K562 (cell line): ENCODE measurements at regions not wholly inside any gene's neighbourhood (a gene's known extent, or its start where the extent isn't known, plus 50 kb on each side); places are given as distances from the start of the nearest gene placed in this dataset.

Experiments
- ATAC-seq: fragments of 200-7000 bp; cut with Tn5 transposase; 3 replicates; pipeline ENCODE4 v1.9.1; 2020; ENCODE audit warnings: moderate library complexity
- BruUV-seq: library from RNA; stranded (reverse); fragments of 400-500 nt; replicated peaks from 2 replicates; lab custom pipeline; 2021; lab: Mats Ljungman, UMichigan
- CTCF ChIA-PET: fragments of 300-600 bp; formaldehyde crosslinking; extraction: SDS; loops from one replicate; lab custom pipeline; 2021; ENCODE audit warnings: low intra/inter-chr PET ratio; lab: Yijun Ruan, JAX
- POLR2A ChIA-PET: fragments of 300-600, 350-650 bp; sonication (Branson Sonifier 250); formaldehyde crosslinking; extraction: SDS; loops from one replicate; lab custom pipeline; 2021; ENCODE audit warnings: antibody characterized with exemption, inconsistent platforms; lab: Yijun Ruan, JAX
- DNase-seq, 4 experiments: peaks; one replicate each; pipeline versions ENCODE4 v3.0.0 to v3.0.0-alpha.2; 2011 to 2018; ENCODE audit warnings: low spot score in 3 of 4, mixed read lengths in 3 of 4; ENCODE audit errors: extremely low read depth in 1 of 4
- FAIRE-seq: peaks from 2 replicates; lab custom pipeline; 2011; peaks lifted over from hg19 to GRCh38; lab: Jason Lieb, UNC
- H2AFZ ChIP-seq: 2 replicates; pipeline ENCODE4 v1.6.0; 2011; ENCODE audit warnings: low read depth, low read length, control low read depth, inconsistent platforms
- H3K27ac ChIP-seq: fragments of 200-600 bp; 3 replicates; pipeline ENCODE4 v1.8.0; 2011; ENCODE audit warnings: low read depth, mild to moderate bottlenecking, control low read depth, inconsistent platforms, low read length, moderate library complexity, mixed read lengths; ENCODE audit errors: extremely low read depth
- H3K27me3 ChIP-seq, 2 experiments: fragments of 300-600 bp in 1 of 2; 2 replicates in 1 of 2; 3 replicates in 1 of 2; pipeline versions ENCODE4 v1.6.0 to v1.8.0; 2011; ENCODE audit warnings: inconsistent platforms in 2 of 2, low read length in 2 of 2, mild to moderate bottlenecking in 1 of 2, mixed read lengths in 1 of 2, moderate library complexity in 1 of 2; ENCODE audit not compliant: control insufficient read depth in 2 of 2, insufficient read depth in 2 of 2
- H3K36me3 ChIP-seq: fragments of 300-600 bp; 3 replicates; pipeline ENCODE4 v1.8.0; 2011; ENCODE audit warnings: mild to moderate bottlenecking, low read length, inconsistent platforms; ENCODE audit not compliant: control insufficient read depth, insufficient read depth
- H3K4me1 ChIP-seq, 2 experiments: fragments of 200-600 bp in 1 of 2; replicated peaks in 1 of 2; 2 replicates in 1 of 2; 3 replicates in 1 of 2; pipeline versions ENCODE4 v1.5.1 to v1.8.0; 2011; ENCODE audit warnings: inconsistent platforms in 2 of 2, low read length in 2 of 2, mild to moderate bottlenecking in 1 of 2, mixed read lengths in 1 of 2, moderate library complexity in 1 of 2; ENCODE audit not compliant: control insufficient read depth in 2 of 2, insufficient read depth in 2 of 2
- H3K4me2 ChIP-seq: 2 replicates; pipeline ENCODE4 v1.6.1; 2011; ENCODE audit warnings: low read length, control low read depth, inconsistent platforms, mixed read lengths; ENCODE audit not compliant: insufficient read depth
- H3K4me3 ChIP-seq: fragments of 200-600 bp; sonication (generic), shearing (Covaris generic); 2 replicates; pipeline ENCODE4 v1.5.1; 2016; ENCODE audit warnings: control low read depth, inconsistent platforms
- H3K79me2 ChIP-seq: fragments of 200-600 bp; 3 replicates; pipeline ENCODE4 v1.8.0; 2011; ENCODE audit warnings: low read length, inconsistent platforms; ENCODE audit not compliant: control insufficient read depth, insufficient read depth
- H3K9ac ChIP-seq, 2 experiments: 2 replicates each; pipeline versions ENCODE4 v1.6.0 to v1.6.1; 2011; ENCODE audit warnings: low read depth in 2 of 2, low read length in 2 of 2, control low read depth in 1 of 2, inconsistent platforms in 1 of 2, mild to moderate bottlenecking in 1 of 2, mixed read lengths in 1 of 2; ENCODE audit not compliant: insufficient read depth in 1 of 2
- H3K9me1 ChIP-seq: one replicate; pipeline ENCODE4 v1.6.0; 2011; ENCODE audit warnings: inconsistent platforms, mild to moderate bottlenecking, low read length, moderate library complexity; ENCODE audit not compliant: control insufficient read depth, insufficient read depth
- H3K9me3 ChIP-seq: replicated peaks from 2 replicates; pipeline ENCODE4 v1.5.1; 2011; ENCODE audit warnings: low read depth, low read length, inconsistent platforms; ENCODE audit not compliant: control insufficient read depth, insufficient read depth
- H4K20me1 ChIP-seq: replicated peaks from 2 replicates; pipeline ENCODE4 v1.6.1; 2011; ENCODE audit warnings: low read length, inconsistent platforms, mixed read lengths; ENCODE audit not compliant: control insufficient read depth, insufficient read depth
- CLOCK ChIP-seq: fragments of 250-450 bp; sonication (Bioruptor Pico); IDR thresholded peaks from 2 replicates; pipeline ENCODE4 v1.4.0; 2020; ENCODE audit warnings: mild to moderate bottlenecking, moderate library complexity, borderline replicate concordance
- CSDE1 ChIP-seq, 2 experiments: fragments of 450-650 bp; IDR thresholded peaks; 2 replicates each; pipeline ENCODE4 v1.6.1; 2016; ENCODE audit warnings: mild to moderate bottlenecking in 1 of 2
- HSF4 ChIP-seq: fragments of 250-450 bp; sonication (Bioruptor Pico); IDR thresholded peaks from 2 replicates; pipeline ENCODE4 v2.1.2; 2022; ENCODE audit warnings: mild to moderate bottlenecking, moderate library complexity, borderline replicate concordance
- ILF3 ChIP-seq: fragments of 450-650 bp; IDR thresholded peaks from 2 replicates; pipeline ENCODE4 v1.6.1; 2018; ENCODE audit warnings: antibody characterized with exemption, mild to moderate bottlenecking, moderate library complexity, borderline replicate concordance
- MBD1 ChIP-seq: fragments of 250-450 bp; sonication (Bioruptor Pico); IDR thresholded peaks from 2 replicates; pipeline ENCODE4 v1.8.0; 2022; ENCODE audit warnings: inconsistent platforms
- MYNN ChIP-seq, 2 experiments: sonication (generic); formaldehyde crosslinking in 1 of 2; IDR thresholded peaks; 2 replicates each; pipeline versions ENCODE4 v1.5.0 to v1.6.1; 2016 to 2020; ENCODE audit warnings: antibody characterized with exemption in 1 of 2, missing genetic modification reagents in 1 of 2
- NCOA2 ChIP-seq, 2 experiments: fragments of 450-650 bp; IDR thresholded peaks; 2 replicates each; pipeline ENCODE4 v1.6.1; 2018; ENCODE audit warnings: mild to moderate bottlenecking in 2 of 2, moderate library complexity in 1 of 2; ENCODE audit not compliant: partially characterized antibody in 2 of 2
- NELFE ChIP-seq: IDR thresholded peaks from 2 replicates; pipeline ENCODE4 v1.6.1; 2011; ENCODE audit warnings: mild to moderate bottlenecking; ENCODE audit not compliant: insufficient read depth, insufficient read length
- NR4A1 ChIP-seq, 2 experiments: fragments of 250-450 bp in 1 of 2; fragments of 450-650 bp in 1 of 2; sonication (Bioruptor Pico) in 1 of 2; IDR thresholded peaks; 2 replicates each; pipeline versions ENCODE4 v1.4.0 to v1.6.1; 2016 to 2020; ENCODE audit warnings: mild to moderate bottlenecking in 2 of 2, missing compliant biosample characterization in 1 of 2, missing genetic modification characterization in 1 of 2, moderate library complexity in 1 of 2
- POLR3A ChIP-seq: IDR thresholded peaks from 2 replicates; pipeline ENCODE4 v1.6.1; 2011; ENCODE audit warnings: borderline replicate concordance, mild to moderate bottlenecking, moderate library complexity; ENCODE audit not compliant: insufficient read length, insufficient read depth; ENCODE audit errors: extremely low read depth
- RBM14 ChIP-seq: fragments of 200-400 bp; formaldehyde crosslinking; IDR thresholded peaks from 2 replicates; pipeline ENCODE4 v1.6.1; 2018; ENCODE audit warnings: low read depth, mild to moderate bottlenecking, low read length, moderate library complexity, borderline replicate concordance; ENCODE audit not compliant: insufficient read depth
- RUNX1 ChIP-seq: sonication (generic); IDR thresholded peaks from 2 replicates; pipeline ENCODE4 v1.6.1; 2016; ENCODE audit warnings: antibody characterized with exemption, low read depth
- SMAD3 ChIP-seq: fragments of 450-650 bp; formaldehyde crosslinking; conservative IDR thresholded peaks from 2 replicates; pipeline ENCODE4 v1.4.0; 2020; ENCODE audit warnings: mild to moderate bottlenecking
- TGIF2 ChIP-seq: sonication (generic); formaldehyde crosslinking; IDR thresholded peaks from 2 replicates; pipeline ENCODE4 v1.8.1; 2022; ENCODE audit warnings: mild to moderate bottlenecking, missing genetic modification reagents, moderate library complexity
- TRIM28 ChIP-seq: fragments of 450-650 bp; IDR thresholded peaks from 2 replicates; pipeline ENCODE4 v1.6.1; 2017
- YBX1 ChIP-seq: fragments of 450-650 bp; IDR thresholded peaks from 2 replicates; pipeline ENCODE4 v1.7.1; 2016; ENCODE audit warnings: mild to moderate bottlenecking
- ZBTB43 ChIP-seq: sonication (generic); formaldehyde crosslinking; IDR thresholded peaks from 2 replicates; pipeline ENCODE4 v1.8.0; 2023; ENCODE audit warnings: mild to moderate bottlenecking, missing genetic modification reagents
- ZNF77 ChIP-seq: fragments of 250-450 bp; sonication (Bioruptor Pico); IDR thresholded peaks from 2 replicates; pipeline ENCODE4 v1.5.0; 2020
- WGBS: fragments of 100-300 bp; shearing (Covaris generic); methylation state at CpG from one replicate; pipeline ENCODE4 v1.1.6; 2016; ENCODE audit warnings: low coverage, mixed read lengths; ENCODE audit not compliant: insufficient coverage; ENCODE audit errors: missing lambda C conversion rate; 5-methylcytosine and 5-hydroxymethylcytosine counted together
- in situ Hi-C: fragments of 300-500 bp; cut with MboI; formaldehyde crosslinking; loops from 4 replicates; pipeline ENCODE4 v1.15.0; 2018; ENCODE audit warnings: inconsistent platforms, mixed read lengths
- intact Hi-C: fragments of 100-400 bp; cut with micrococcal nuclease; formaldehyde crosslinking; loops from 2 replicates; pipeline ENCODE4 v1.14.2; 2022

- BruUV-seq = no TSS peak
- H3K36me3 ChIP-seq = no peaks in the 10 kb centered on the region
- ChIA-PET POLR2A (interaction anchor here (0.6 to 1.6 kb wide), 2 partner anchors 73 to 901 kb away, joined by 3 to 6 read pairs; partner anchors contain the start of gene HSPA9), CTCF (no interaction called here)
- no peak overlapping the region for H3K4me3 ChIP-seq
- H3K27ac ChIP-seq = no peak overlapping the region
- no peak overlapping the region; a peak in 1 of 4 replicates for H3K9ac ChIP-seq
- ATAC-seq (no peak), FAIRE-seq (no peak), DNase-seq (no peak)
- no peaks in the 10 kb centered on the region; a peak in 1 of 5 replicates for H3K4me1 ChIP-seq
- no peaks in the 10 kb centered on the region for H3K79me2 ChIP-seq
- whole genome bisulfite sequencing = 5% methylated on average over 2 of the region's 2 CpGs
- peaks cover 54 to 76% of the 10 kb centered on the region in 2 experiments for H3K27me3 ChIP-seq
- H3K9me3 ChIP-seq = no peaks in the 10 kb centered on the region
- no peak overlapping the region for H2AFZ ChIP-seq
- no peak overlapping the region for H3K4me2 ChIP-seq
- no peaks in the 10 kb centered on the region; the same call in 1 of the 2 replicates for H4K20me1 ChIP-seq
- no peaks in the 10 kb centered on the region for H3K9me1 ChIP-seq
- TF ChIP-seq ZBTB43 (no peak), ILF3 (no peak), YBX1 (no peak), NCOA2 (IDR thresholded peaks at IDR 0.05; ENCODE audit: partially characterized antibody in 2 of 2) (no peak), CLOCK (no peak), ZNF77 (CRISPR knock-in tag) (no peak), RBM14 (no peak), SMAD3 (CRISPR knock-in tag) (no peak), MYNN (IDR thresholded peaks at IDR 0.05) (no peak), MYNN (CRISPR knock-in tag; IDR thresholded peaks at IDR 0.05) (no peak), TGIF2 (CRISPR knock-in tag) (no peak), TRIM28 (no peak), POLR3A (no peak), NELFE (no peak), HSF4 (CRISPR knock-in tag) (no peak), MBD1 (CRISPR knock-in tag) (no peak), NR4A1 (CRISPR knock-in tag; IDR thresholded peaks at IDR 0.05) (no peak), NR4A1 (tag; IDR thresholded peaks at IDR 0.05) (no peak), RUNX1 (no peak), CSDE1 (IDR thresholded peaks at IDR 0.05) (no peak)
- intact Hi-C loops (loop anchor here (10.0 kb wide), 3 partner anchors 136 to 326 kb away; no protein-coding TSS in a partner anchor), in situ Hi-C loops (no loop called here)
Observed at GRCh38 chr5:138648841-138649240, 73.6 kb upstream of the HSPA9 start.
